K562 (cell line): ENCODE measurements at regions not wholly inside any gene's neighbourhood (a gene's known extent, or its start where the extent isn't known, plus 50 kb on each side); places are given as distances from the start of the nearest gene placed in this dataset.

Experiments used
- FOXO4 ChIP-seq: fragments of 450-650 bp; formaldehyde crosslinking; IDR thresholded peaks from 2 replicates; pipeline ENCODE4 v1.4.0; 2020; ENCODE audit warnings: mild to moderate bottlenecking, moderate library complexity
- MED1 ChIP-seq: sonication (generic); formaldehyde crosslinking; IDR thresholded peaks from 2 replicates; pipeline ENCODE4 v1.8.1; 2023; ENCODE audit warnings: missing genetic modification reagents, borderline replicate concordance
- MLX ChIP-seq, 2 experiments: fragments of 450-650 bp in 1 of 2; sonication (generic) in 1 of 2; formaldehyde crosslinking; conservative IDR thresholded peaks; 2 replicates each; pipeline versions ENCODE4 v1.4.0 to v1.8.1; 2020 to 2022; ENCODE audit warnings: mild to moderate bottlenecking in 1 of 2, missing genetic modification reagents in 1 of 2
- PREB ChIP-seq: sonication (generic); formaldehyde crosslinking; IDR thresholded peaks from 2 replicates; pipeline ENCODE4 v1.8.1; 2023; ENCODE audit warnings: mild to moderate bottlenecking, missing genetic modification reagents
- RBM14 ChIP-seq: fragments of 200-400 bp; formaldehyde crosslinking; IDR thresholded peaks from 2 replicates; pipeline ENCODE4 v1.6.1; 2018; ENCODE audit warnings: low read depth, mild to moderate bottlenecking, low read length, moderate library complexity, borderline replicate concordance; ENCODE audit not compliant: insufficient read depth
- TBP ChIP-seq: optimal IDR thresholded peaks from 2 replicates; pipeline ENCODE3; 2011; ENCODE audit warnings: low read depth, low read length, improper control_type of control experiment

GRCh38 chr6:1044040-1044836, 267.7 kb upstream of the FOXQ1 start (continued):
- TF ChIP-seq FOXO4 (CRISPR knock-in tag) (no peak), PREB (CRISPR knock-in tag) (no peak), MED1 (CRISPR knock-in tag) (no peak), MLX (CRISPR knock-in tag; conservative IDR thresholded peaks at IDR 0.05) (no peak), TBP (no peak), RBM14 (no peak)
